GM19395 (cell line): ENCODE measurements at regions not wholly inside any gene's neighbourhood (a gene's known extent, or its start where the extent isn't known, plus 50 kb on each side); places are given as distances from the start of the nearest gene placed in this dataset.

Source experiments
- ATAC-seq: cut with Tn5 transposase; IDR thresholded peaks from one replicate; pipeline ENCODE4 v1.9.1; 2021; ENCODE audit warnings: mild to moderate bottlenecking, moderate library complexity; ENCODE audit not compliant: unreplicated experiment

DNA sequence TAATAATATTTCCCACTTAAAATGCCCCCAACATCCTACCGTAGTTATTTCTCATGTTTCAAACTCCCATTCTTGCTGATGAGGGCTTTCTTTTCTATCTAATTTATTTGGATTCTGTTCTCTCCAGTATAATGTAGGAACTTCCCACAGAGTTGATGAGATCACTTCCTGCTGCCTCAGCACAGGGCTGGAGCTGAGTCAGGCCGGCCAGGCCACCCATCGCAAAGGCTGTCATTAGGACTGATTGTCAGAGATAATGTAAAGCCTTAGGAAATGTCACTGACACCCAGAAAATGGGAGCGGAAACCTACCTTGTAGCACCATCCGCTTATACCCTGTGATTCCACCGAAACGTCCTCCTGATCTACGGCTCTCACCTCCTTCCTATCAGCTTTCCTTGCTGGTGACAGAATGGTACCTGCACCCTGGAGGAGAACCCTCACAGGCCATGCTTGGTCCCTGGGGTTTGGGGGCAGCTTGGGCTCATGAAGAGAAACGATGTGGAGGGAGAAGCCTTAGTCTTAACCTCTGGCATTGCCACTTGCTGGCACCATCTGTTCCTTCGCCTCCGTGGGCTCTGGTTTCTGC, 672.8 kb upstream of the ID2 start:
- ATAC-seq = no peak

DNA sequence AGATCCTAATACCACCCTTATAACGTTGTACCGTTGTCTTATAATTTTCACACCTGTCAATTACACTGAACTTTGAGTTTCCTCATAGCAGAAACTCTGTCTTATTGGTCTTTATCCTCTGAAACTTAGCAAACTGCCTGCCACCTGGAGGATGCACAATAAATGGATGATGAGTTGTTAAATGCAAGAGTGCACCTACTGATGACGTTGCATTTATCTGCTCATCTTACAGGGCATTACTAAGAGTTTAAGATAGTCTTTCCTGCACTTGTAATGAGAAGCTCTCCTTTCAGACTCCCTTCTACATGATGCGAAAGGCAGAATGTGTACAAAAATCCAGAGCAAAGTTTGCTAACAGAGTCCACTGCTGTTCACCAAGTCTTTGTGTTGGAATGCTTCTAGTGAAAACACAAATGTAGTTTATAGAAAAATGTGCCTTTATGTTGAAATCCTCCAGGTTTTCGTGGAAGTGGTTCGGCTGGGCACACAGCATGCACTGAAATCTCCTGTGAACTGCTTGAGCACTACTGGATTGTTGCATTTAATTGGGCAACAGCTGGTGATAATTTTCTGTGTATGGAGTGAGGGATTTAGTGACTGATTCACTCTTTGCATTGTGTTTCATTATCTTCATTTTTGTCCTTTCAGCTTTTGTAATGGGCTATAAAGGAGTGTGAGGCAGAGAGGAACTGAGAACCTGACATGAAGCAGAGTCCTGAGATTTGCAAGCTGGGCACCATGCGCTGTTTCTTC, 665.8 kb upstream of the ID2 start:
- no peak for ATAC-seq

GRCh38 chr2:8016688-8017087, 665.2 kb upstream of the ID2 start:
- no peak for ATAC-seq

GRCh38 chr2:8018956-8019355, 662.9 kb upstream of the ID2 start:
- no peak for ATAC-seq

DNA sequence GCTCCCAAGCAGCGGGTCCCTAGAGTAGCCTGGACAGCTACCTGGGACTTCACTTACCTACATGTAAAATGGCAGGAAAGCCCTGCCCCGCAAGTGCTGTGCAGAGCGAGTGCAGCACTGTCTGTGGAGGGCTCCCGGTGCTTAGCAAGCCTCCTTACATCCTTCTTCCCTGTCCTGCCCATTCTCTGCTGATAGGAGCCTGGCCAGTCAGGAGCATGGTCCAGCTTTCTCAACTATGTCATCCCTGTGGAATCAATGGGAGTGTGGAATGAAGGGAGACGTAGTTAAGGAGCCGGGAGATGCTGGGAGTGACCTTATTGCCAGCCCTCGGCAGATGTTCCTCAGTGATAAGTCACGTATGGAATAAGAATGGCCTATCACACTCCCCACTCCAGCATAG, 661.9 kb upstream of the ID2 start:
- no peak for ATAC-seq

DNA sequence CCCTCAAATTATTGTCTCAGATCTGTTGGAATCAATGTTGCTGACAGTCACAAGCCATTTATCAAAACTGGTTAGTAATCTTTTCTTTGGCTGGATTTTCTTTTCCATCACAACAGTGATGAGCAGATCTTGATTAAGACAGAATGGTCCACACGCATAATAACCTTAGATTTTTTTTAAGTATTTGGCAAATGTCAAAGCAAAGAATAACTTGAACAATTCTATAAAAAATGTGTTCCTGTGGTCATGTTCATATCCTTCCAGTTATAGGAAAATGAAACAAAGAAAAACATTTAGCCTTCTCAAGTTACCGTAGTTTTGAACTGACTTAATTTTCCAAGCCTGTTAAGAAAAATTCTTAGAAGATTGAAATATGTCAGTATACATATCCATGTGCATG, 659.9 kb upstream of the ID2 start:
- ATAC-seq = no peak

GRCh38 chr2:8022908-8023640, 658.8 kb upstream of the ID2 start:
- peak; percentile 82 for ATAC-seq

GRCh38 chr2:8024506-8024905, 657.4 kb upstream of the ID2 start:
- ATAC-seq = no peak

- no peak for ATAC-seq
These were observed 655.5 kb upstream of the ID2 start for GRCh38 chr2:8026381-8026780.

GRCh38 chr2:8027387-8027786, 654.5 kb upstream of the ID2 start:
- ATAC-seq = no peak

GRCh38 chr2:8028036-8028435, 653.8 kb upstream of the ID2 start:
- ATAC-seq = no peak

- no peak for ATAC-seq
These were observed 653.4 kb upstream of the ID2 start for GRCh38 chr2:8028436-8028835.

DNA sequence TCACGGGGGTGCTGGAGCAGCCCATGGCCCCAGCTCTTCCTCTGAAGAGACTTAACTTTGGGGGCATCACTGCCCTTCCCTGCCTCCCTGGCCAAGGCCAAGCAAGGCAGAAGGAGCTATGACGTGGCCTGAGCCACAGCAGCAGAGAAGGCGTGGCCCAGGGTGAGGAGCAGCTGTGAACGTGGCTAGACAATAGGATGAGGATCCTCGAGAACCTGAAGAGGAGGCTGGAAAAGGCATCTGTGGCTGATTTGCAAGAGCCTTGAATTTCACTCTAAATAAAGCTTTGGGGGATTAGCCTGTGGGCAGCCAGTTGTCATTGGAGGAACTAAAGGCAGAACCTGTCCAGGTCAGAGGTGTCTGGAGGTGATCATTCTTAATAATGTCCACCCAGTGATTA, 652.9 kb upstream of the ID2 start:
- no peak for ATAC-seq

- ATAC-seq = no peak
These were observed 651.1 kb upstream of the ID2 start for GRCh38 chr2:8030573-8031303.

- ATAC-seq = no peak
These were observed 650.5 kb upstream of the ID2 start for GRCh38 chr2:8031370-8031769.

DNA sequence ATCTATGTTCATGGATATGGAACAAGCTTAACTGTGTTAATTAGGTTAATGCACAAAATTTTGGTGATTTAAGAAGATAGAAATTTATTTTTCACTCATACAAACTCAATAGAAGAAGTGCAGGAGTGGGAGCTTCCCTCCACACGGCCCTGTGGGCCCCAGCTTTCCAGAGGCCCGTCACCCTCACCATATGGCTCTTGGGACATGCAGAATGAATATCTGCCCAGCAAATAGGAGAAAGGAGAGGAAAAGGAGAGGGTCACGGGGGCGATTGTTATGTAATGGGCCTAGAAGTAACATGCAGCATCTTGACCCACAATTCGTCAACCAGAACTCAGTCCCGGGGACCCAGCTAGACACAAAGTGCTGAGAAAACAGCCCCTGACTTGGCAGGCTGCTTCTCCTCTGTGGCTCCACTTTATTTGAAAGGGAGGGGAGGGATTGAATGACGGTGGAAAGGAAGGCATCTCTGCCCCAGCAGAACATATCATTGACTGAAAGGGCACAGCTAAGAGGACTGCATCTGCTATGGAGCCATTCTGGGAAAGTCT, 648.2 kb upstream of the ID2 start:
- no peak for ATAC-seq

DNA sequence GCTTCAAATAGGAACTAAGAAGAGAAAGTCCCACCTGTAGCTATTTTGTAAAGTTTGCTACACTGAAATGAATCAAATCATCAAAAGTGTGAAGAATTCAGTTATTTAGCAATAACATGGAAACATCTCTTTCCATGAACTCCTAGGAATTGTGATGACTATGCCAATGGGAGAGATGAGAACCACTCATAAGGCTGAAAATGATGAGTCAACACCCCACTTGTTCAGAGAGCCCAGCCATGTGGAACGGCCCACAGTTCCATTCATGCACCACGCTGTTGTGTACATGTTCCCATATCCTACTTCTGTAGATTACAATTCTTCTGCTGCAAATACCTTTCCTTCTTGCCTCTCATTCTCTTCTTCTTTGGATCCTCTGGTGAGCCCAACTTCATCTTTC, 645.5 kb upstream of the ID2 start:
- no peak for ATAC-seq

DNA sequence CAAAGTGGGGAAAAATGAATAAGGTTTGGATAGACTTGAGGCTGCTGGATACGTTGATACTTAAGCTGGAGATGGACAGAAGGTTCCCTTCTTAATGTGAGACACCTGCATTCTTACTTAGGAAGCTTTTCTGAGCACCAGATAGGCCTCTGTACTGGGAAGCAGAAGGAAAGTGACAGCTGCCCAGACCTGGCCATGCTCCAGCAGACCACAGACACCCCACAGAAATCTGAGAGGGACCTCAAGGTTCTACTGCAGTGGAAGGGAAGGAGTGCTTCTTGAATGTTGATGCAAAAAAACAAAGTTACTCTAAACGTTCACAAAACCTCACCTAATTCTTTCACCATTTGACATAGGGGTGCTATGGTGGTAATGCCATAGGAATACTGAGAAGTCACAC, 642.1 kb upstream of the ID2 start:
- ATAC-seq = no peak

- no peak for ATAC-seq
These were observed 638.6 kb upstream of the ID2 start for GRCh38 chr2:8043295-8043694.

- no peak for ATAC-seq
These were observed 637.7 kb upstream of the ID2 start for GRCh38 chr2:8044046-8044594.

- no peak for ATAC-seq
These were observed 636.7 kb upstream of the ID2 start for GRCh38 chr2:8045081-8045614.
